KMS-11 (cell line): ENCODE measurements at regions not wholly inside any gene's neighbourhood (a gene's known extent, or its start where the extent isn't known, plus 50 kb on each side); places are given as distances from the start of the nearest gene placed in this dataset.

ENCODE experiments used
- H2AFZ ChIP-seq: fragments of 200-600 bp; sonication (generic); 2 replicates; pipeline ENCODE4 v1.6.1; 2016; ENCODE audit warnings: antibody characterized with exemption, mixed run types, low read depth
- H3K27ac ChIP-seq: fragments of 200-600 bp; sonication (generic); 2 replicates; pipeline ENCODE4 v1.6.1; 2016; ENCODE audit warnings: mild to moderate bottlenecking, mixed run types
- H3K27me3 ChIP-seq: fragments of 200-600 bp; sonication (generic); 2 replicates; pipeline ENCODE4 v1.6.1; 2017; ENCODE audit warnings: mild to moderate bottlenecking, low read depth, mixed run types, moderate library complexity; ENCODE audit not compliant: insufficient read depth
- H3K36me3 ChIP-seq: fragments of 200-600 bp; sonication (generic); 2 replicates; pipeline ENCODE4 v1.6.1; 2017; ENCODE audit warnings: mild to moderate bottlenecking, mixed run types; ENCODE audit not compliant: insufficient read depth
- H3K4me1 ChIP-seq: fragments of 200-600 bp; sonication (generic); 2 replicates; pipeline ENCODE4 v1.6.1; 2016; ENCODE audit warnings: mild to moderate bottlenecking, low read depth, mixed run types; ENCODE audit not compliant: poor library complexity, severe bottlenecking
- H3K4me2 ChIP-seq: fragments of 200-600 bp; sonication (generic); 2 replicates; pipeline ENCODE4 v1.7.0; 2016; ENCODE audit warnings: mild to moderate bottlenecking, mixed run types
- H3K4me3 ChIP-seq: fragments of 200-600 bp; sonication (generic); IDR thresholded peaks from 2 replicates; pipeline ENCODE4 v1.6.1; 2017; ENCODE audit warnings: low read depth, low read length, mixed read lengths; ENCODE audit not compliant: insufficient read depth
- H3K79me2 ChIP-seq: fragments of 200-600 bp; sonication (generic); 2 replicates; pipeline ENCODE4 v1.6.1; 2016; ENCODE audit warnings: low read depth, mixed run types; ENCODE audit not compliant: insufficient read depth
- H3K9ac ChIP-seq: fragments of 200-600 bp; sonication (generic); 2 replicates; pipeline ENCODE4 v1.6.1; 2016; ENCODE audit warnings: mild to moderate bottlenecking, mixed run types
- H4K20me1 ChIP-seq: fragments of 200-600 bp; sonication (generic); 2 replicates; pipeline ENCODE4 v1.6.1; 2016; ENCODE audit warnings: mild to moderate bottlenecking, mixed run types; ENCODE audit not compliant: insufficient read depth
- TF ChIP-seq, protein P1 (sequence below): fragments of 200-600 bp; sonication (generic); conservative IDR thresholded peaks from 2 replicates; pipeline ENCODE4 v1.6.1; 2017; ENCODE audit warnings: low read depth, mild to moderate bottlenecking, antibody characterized with exemption, low read length, moderate library complexity, mixed read lengths

DNA sequence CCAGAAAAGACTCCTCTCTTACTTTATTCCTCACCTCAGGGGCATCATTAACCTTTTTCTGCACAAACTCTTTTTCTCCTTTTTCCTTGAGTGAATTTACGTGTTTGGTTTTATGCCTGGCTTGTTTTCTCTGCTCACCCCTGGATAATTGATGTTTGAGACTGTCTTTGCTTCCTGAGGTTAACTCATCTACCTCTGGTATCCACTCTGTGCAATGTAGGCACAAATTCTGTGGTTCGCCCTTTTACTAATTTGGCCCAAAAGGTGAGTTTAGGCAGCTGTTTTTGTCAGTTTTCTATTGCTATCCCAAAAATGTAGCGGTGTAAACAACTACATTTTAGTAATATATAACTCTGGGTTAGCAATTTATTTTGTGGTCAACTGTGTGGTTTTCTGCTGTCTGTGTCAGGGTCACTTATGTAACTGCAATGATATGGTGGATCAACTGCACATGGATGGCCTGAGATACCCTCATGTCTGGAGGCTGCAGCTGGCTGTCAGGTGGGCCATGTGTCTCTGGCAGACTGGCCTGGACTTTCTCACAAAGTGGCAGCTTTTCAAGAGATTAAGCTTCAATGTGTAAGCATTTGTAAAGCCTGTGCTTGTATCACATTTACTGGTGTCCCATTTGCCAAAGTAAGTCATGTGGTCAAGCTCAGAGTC lies 329.7 kb downstream of the FSIP2 start:
- peak overlapping the region; percentile 32 for H3K27ac ChIP-seq

DNA sequence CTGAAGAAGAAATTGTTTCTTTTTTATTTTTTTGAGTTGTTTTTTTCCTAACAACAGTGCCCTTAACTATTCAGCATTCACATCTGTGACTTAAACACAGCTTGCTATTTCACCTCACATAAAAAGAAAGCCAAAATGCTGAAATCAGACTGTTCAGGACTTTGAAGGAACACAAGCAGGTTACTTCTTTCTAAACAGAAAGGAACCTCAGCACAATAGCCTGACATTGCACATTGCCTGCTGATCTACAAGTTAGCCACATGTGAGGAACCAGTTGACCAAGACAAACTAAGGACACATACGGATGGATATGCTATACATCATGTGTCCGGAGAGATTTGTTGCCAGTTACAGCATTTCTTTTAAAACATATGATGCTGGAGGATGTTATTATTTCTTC lies 331.1 kb downstream of the FSIP2 start:
- no peak overlapping the region for H3K27ac ChIP-seq
- H3K79me2 ChIP-seq: no peaks in the 10 kb centered on the region
- H3K4me2 ChIP-seq: 0 out of 2 replicates have a peak overlapping the region, but pooled peaks have one; percentile 25
- no peaks in the 10 kb centered on the region for H3K36me3 ChIP-seq
- H3K27me3 ChIP-seq: no peaks in the 10 kb centered on the region
- H3K9ac ChIP-seq: no peak overlapping the region
- no peaks in the 10 kb centered on the region for H4K20me1 ChIP-seq
- TF ChIP-seq, protein P1, sequence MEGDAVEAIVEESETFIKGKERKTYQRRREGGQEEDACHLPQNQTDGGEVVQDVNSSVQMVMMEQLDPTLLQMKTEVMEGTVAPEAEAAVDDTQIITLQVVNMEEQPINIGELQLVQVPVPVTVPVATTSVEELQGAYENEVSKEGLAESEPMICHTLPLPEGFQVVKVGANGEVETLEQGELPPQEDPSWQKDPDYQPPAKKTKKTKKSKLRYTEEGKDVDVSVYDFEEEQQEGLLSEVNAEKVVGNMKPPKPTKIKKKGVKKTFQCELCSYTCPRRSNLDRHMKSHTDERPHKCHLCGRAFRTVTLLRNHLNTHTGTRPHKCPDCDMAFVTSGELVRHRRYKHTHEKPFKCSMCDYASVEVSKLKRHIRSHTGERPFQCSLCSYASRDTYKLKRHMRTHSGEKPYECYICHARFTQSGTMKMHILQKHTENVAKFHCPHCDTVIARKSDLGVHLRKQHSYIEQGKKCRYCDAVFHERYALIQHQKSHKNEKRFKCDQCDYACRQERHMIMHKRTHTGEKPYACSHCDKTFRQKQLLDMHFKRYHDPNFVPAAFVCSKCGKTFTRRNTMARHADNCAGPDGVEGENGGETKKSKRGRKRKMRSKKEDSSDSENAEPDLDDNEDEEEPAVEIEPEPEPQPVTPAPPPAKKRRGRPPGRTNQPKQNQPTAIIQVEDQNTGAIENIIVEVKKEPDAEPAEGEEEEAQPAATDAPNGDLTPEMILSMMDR: no peak
- no peak overlapping the region for H2AFZ ChIP-seq
- H3K4me1 ChIP-seq: peaks cover 26% of the 10 kb centered on the region
- no peak overlapping the region for H3K4me3 ChIP-seq

More for the DNA sequence above, 329.7 kb downstream of the FSIP2 start:
- TF ChIP-seq, protein P1: no peak
- Histone ChIP-seq H3K4me3 (peak overlapping the region; percentile 18), H3K27me3 (no peaks in the 10 kb centered on the region), H3K4me1 (peaks cover 26% of the 10 kb centered on the region), H2AFZ (no peak overlapping the region), H3K36me3 (no peaks in the 10 kb centered on the region), H3K79me2 (no peaks in the 10 kb centered on the region), H4K20me1 (no peaks in the 10 kb centered on the region), H3K4me2 (peak overlapping the region; percentile 25), H3K9ac (no peak overlapping the region)

DNA sequence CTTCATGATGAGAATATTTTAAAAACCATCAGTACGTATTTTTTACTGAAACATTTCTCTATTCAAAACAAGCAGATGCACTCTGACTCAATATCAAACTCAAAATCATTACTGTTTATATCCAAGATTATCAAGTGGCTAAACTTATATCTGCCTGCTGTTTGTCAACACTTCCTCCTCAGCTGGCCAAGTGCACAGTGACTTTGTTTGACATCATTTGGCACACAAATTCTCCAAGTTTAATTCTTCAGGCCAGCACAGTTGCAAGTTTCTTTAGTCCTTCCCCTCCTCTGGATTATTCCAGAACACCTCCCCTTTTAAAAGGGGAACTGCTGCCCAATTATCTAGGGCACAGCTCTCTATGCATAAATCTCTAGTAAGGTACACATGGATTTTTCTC lies 346.6 kb downstream of the FSIP2 start:
- Histone ChIP-seq H4K20me1 (no peaks in the 10 kb centered on the region), H3K4me2 (no peak overlapping the region), H3K27me3 (no peaks in the 10 kb centered on the region), H2AFZ (no peak overlapping the region), H3K9ac (no peak overlapping the region), H3K27ac (no peak overlapping the region), H3K79me2 (no peaks in the 10 kb centered on the region), H3K4me3 (no peak overlapping the region), H3K4me1 (no peaks in the 10 kb centered on the region), H3K36me3 (no peaks in the 10 kb centered on the region)
- TF ChIP-seq, protein P1: no peak

DNA sequence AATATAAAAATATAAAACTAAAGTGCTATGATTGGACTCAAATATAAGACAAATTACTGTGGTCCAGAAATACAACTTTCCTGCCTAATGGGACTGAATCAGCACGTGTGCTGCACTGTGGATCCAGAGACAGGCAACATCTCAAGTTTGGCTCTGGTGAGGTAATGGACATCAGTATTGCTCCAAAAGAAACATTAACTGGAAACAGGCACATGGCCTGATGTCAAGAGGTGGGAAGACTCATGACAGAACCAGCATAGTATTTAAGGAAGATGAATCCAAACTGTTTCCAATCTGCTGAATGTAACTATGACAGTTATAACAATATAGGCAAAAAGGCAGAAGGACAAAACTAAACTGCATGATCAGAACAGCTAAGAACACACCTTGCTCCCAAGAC lies 354.6 kb downstream of the FSIP2 start:
- Histone ChIP-seq H3K4me1 (no peaks in the 10 kb centered on the region), H3K9ac (no peak overlapping the region), H3K79me2 (no peaks in the 10 kb centered on the region), H3K36me3 (no peaks in the 10 kb centered on the region), H4K20me1 (no peaks in the 10 kb centered on the region), H3K4me2 (no peak overlapping the region), H3K4me3 (no peak overlapping the region), H3K27ac (no peak overlapping the region), H2AFZ (no peak overlapping the region), H3K27me3 (no peaks in the 10 kb centered on the region)
- TF ChIP-seq, protein P1: no peak
